ENCODE measurements at regions not wholly inside any gene's neighbourhood (a gene's known extent, or its start where the extent isn't known, plus 50 kb on each side); places are given as distances from the start of the nearest gene placed in this dataset.

GRCh38 chr7:120205101-120205500 lies 67.9 kb upstream of the KCND2 start:
- H3K4me1 ChIP-seq: no peaks in the 10 kb centered on the region
- H3K27ac ChIP-seq: no peak overlapping the region
- H3K9me3 ChIP-seq (replicated peaks): no peaks in the 10 kb centered on the region
- no peak overlapping the region for H3K4me3 ChIP-seq
- H3K36me3 ChIP-seq: no peaks in the 10 kb centered on the region
- no peak for DNase-seq
- H3K27me3 ChIP-seq: no peaks in the 10 kb centered on the region; the same call in 1 of the 2 replicates

- Histone ChIP-seq H3K9me3 (replicated peaks) (no peaks in the 10 kb centered on the region), H3K4me1 (no peaks in the 10 kb centered on the region), H3K4me3 (no peak overlapping the region), H3K36me3 (no peaks in the 10 kb centered on the region), H3K27ac (no peak overlapping the region), H3K27me3 (no peaks in the 10 kb centered on the region)
- no peak for DNase-seq
These were observed 65.9 kb upstream of the KCND2 start for GRCh38 chr7:120207037-120207436.

- Histone ChIP-seq H3K9me3 (replicated peaks) (no peaks in the 10 kb centered on the region), H3K4me3 (no peak overlapping the region), H3K27ac (no peak overlapping the region), H3K36me3 (no peaks in the 10 kb centered on the region), H3K27me3 (peaks cover 3% of the 10 kb centered on the region; the same call in 1 of the 2 replicates), H3K4me1 (no peaks in the 10 kb centered on the region)
- no peak for DNase-seq
These were observed 57.3 kb upstream of the KCND2 start for GRCh38 chr7:120215654-120216053.

GRCh38 chr7:120216947-120217346 lies 56.0 kb upstream of the KCND2 start:
- DNase-seq: no peak
- no peaks in the 10 kb centered on the region for H3K9me3 ChIP-seq (replicated peaks)
- no peaks in the 10 kb centered on the region for H3K4me1 ChIP-seq
- H3K36me3 ChIP-seq: no peaks in the 10 kb centered on the region
- no peak overlapping the region for H3K27ac ChIP-seq
- H3K4me3 ChIP-seq: no peak overlapping the region
- H3K27me3 ChIP-seq: peaks cover 3% of the 10 kb centered on the region; the same call in 1 of the 2 replicates

- no peak overlapping the region for H3K27ac ChIP-seq
- DNase-seq: no peak
These were observed 54.3 kb upstream of the KCND2 start for GRCh38 chr7:120218712-120219111.

GRCh38 chr7:120221666-120222065 lies 51.3 kb upstream of the KCND2 start:
- Histone ChIP-seq H3K36me3 (no peaks in the 10 kb centered on the region), H3K27ac (no peak overlapping the region), H3K9me3 (replicated peaks) (no peaks in the 10 kb centered on the region), H3K4me1 (no peaks in the 10 kb centered on the region), H3K27me3 (peaks cover 2% of the 10 kb centered on the region; the same call in 1 of the 2 replicates), H3K4me3 (no peak overlapping the region)
- DNase-seq: no peak

More at GRCh38 chr7:120218712-120219111, 54.3 kb upstream of the KCND2 start:
- Histone ChIP-seq H3K9me3 (replicated peaks) (no peaks in the 10 kb centered on the region), H3K4me3 (no peak overlapping the region), H3K27me3 (peaks cover 3% of the 10 kb centered on the region; the same call in 1 of the 2 replicates), H3K36me3 (no peaks in the 10 kb centered on the region), H3K4me1 (no peaks in the 10 kb centered on the region)
